Activated T-cell treated with anti-CD3 and anti-CD28 coated beads, Interleukin-2, amount 50 U/mL, for 4 hours (primary cell): ENCODE measurements at regions not wholly inside any gene's neighbourhood (a gene's known extent, or its start where the extent isn't known, plus 50 kb on each side); places are given as distances from the start of the nearest gene placed in this dataset.
"Not testable (repeated sequence)": the region's sequence is repeated elsewhere in the genome, so short reads cannot be mapped to it uniquely, and the experiment has no call there.

ENCODE experiments used
- ATAC-seq, 2 donors: fragments of 200-7000 bp; cut with Tn5 transposase; one replicate each; pipeline ENCODE4 v1.10.0; 2021
- DNase-seq: peaks from one replicate; pipeline ENCODE4 v3.0.0-alpha.2; 2020
- H3K27me3 Mint-ChIP-seq: one replicate; pipeline ENCODE4 v1.8.0; 2021; ENCODE audit warnings: low read depth, mixed read lengths
- H3K36me3 Mint-ChIP-seq: one replicate; pipeline ENCODE4 v1.8.0; 2022; ENCODE audit warnings: mixed read lengths; ENCODE audit not compliant: insufficient read depth
- H3K4me1 Mint-ChIP-seq: one replicate; pipeline ENCODE4 v1.8.0; 2021; ENCODE audit warnings: low read depth, mixed read lengths
- H3K4me3 Mint-ChIP-seq: one replicate; pipeline ENCODE4 v1.8.0; 2021; ENCODE audit warnings: mild to moderate bottlenecking, moderate library complexity, mixed read lengths
- H3K9me3 Mint-ChIP-seq: one replicate; pipeline ENCODE4 v1.8.0; 2021; ENCODE audit warnings: mixed read lengths

- H3K9me3 Mint-ChIP-seq = no peaks in the 10 kb centered on the region
- no peaks in the 10 kb centered on the region for H3K4me1 Mint-ChIP-seq
- no peak overlapping the region for H3K4me3 Mint-ChIP-seq
- no peaks in the 10 kb centered on the region for H3K36me3 Mint-ChIP-seq
- DNase-seq = no peak
- ATAC-seq = no peak
- no peaks in the 10 kb centered on the region for H3K27me3 Mint-ChIP-seq
Observed at GRCh38 chr5:15373151-15373550, 126.8 kb upstream of the FBXL7 start.

GRCh38 chr5:15371184-15371583 lies 128.8 kb upstream of the FBXL7 start:
- DNase-seq (no peak), ATAC-seq (no peak)
- no peak overlapping the region for H3K4me3 Mint-ChIP-seq
- H3K4me1 Mint-ChIP-seq = no peaks in the 10 kb centered on the region
- no peaks in the 10 kb centered on the region for H3K36me3 Mint-ChIP-seq
- H3K9me3 Mint-ChIP-seq = peaks cover 8% of the 10 kb centered on the region
- H3K27me3 Mint-ChIP-seq = no peaks in the 10 kb centered on the region

DNA sequence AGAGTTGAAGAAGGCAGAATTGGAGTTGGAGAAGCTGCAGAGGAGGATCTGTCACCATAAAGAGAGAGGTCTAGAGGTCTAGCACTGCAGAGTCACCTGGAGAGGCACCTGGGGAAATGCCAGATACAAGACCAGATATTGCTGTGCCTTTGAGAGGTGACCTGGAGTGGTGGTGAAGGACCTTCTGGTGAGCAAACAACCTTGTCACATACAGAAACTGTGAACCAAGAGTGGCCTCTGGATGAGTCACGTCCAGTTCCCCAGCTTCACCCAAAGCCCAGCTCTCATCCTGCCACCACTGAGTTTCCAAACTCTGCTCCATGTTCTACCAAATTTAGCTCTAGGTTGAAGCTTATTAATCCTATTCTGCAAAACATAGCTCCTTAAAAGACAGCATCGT lies 131.1 kb upstream of the FBXL7 start:
- H3K4me3 Mint-ChIP-seq = no peak overlapping the region
- no peaks in the 10 kb centered on the region for H3K4me1 Mint-ChIP-seq
- ATAC-seq = no peak
- no peaks in the 10 kb centered on the region for H3K27me3 Mint-ChIP-seq
- no peaks in the 10 kb centered on the region for H3K36me3 Mint-ChIP-seq
- peaks cover 8% of the 10 kb centered on the region for H3K9me3 Mint-ChIP-seq
- no peak for DNase-seq

GRCh38 chr5:15367489-15367888 lies 132.5 kb upstream of the FBXL7 start:
- DNase-seq (no peak), ATAC-seq (no peak)
- peaks cover 10% of the 10 kb centered on the region for H3K9me3 Mint-ChIP-seq
- no peaks in the 10 kb centered on the region for H3K27me3 Mint-ChIP-seq
- no peaks in the 10 kb centered on the region for H3K36me3 Mint-ChIP-seq
- H3K4me1 Mint-ChIP-seq = no peaks in the 10 kb centered on the region
- no peak overlapping the region for H3K4me3 Mint-ChIP-seq

- ATAC-seq (no peak), DNase-seq (no peak)
- peaks cover 13% of the 10 kb centered on the region for H3K9me3 Mint-ChIP-seq
- H3K27me3 Mint-ChIP-seq = no peaks in the 10 kb centered on the region
- H3K4me3 Mint-ChIP-seq = no peak overlapping the region
- no peaks in the 10 kb centered on the region for H3K4me1 Mint-ChIP-seq
- no peaks in the 10 kb centered on the region for H3K36me3 Mint-ChIP-seq
Observed at GRCh38 chr5:15366676-15367391, 133.1 kb upstream of the FBXL7 start.

- Mint-ChIP-seq H3K27me3 (no peaks in the 10 kb centered on the region), H3K4me3 (no peak overlapping the region), H3K4me1 (no peaks in the 10 kb centered on the region), H3K9me3 (peaks cover 16% of the 10 kb centered on the region), H3K36me3 (no peaks in the 10 kb centered on the region)
- ATAC-seq = no peak
- DNase-seq = no peak
Observed at GRCh38 chr5:15365070-15365469, 134.9 kb upstream of the FBXL7 start.

GRCh38 chr5:15363601-15364000 lies 136.4 kb upstream of the FBXL7 start:
- Mint-ChIP-seq H3K27me3 (no peaks in the 10 kb centered on the region), H3K4me1 (no peaks in the 10 kb centered on the region), H3K4me3 (no peak overlapping the region), H3K36me3 (no peaks in the 10 kb centered on the region), H3K9me3 (peaks cover 18% of the 10 kb centered on the region)
- DNase-seq (no peak), ATAC-seq (no peak)

GRCh38 chr5:15357092-15357453 lies 142.9 kb upstream of the FBXL7 start:
- not testable (repeated sequence) for H3K27me3 Mint-ChIP-seq, H3K4me1 Mint-ChIP-seq, DNase-seq, H3K36me3 Mint-ChIP-seq, ATAC-seq, H3K4me3 Mint-ChIP-seq
- peaks cover 15% of the 10 kb centered on the region for H3K9me3 Mint-ChIP-seq

GRCh38 chr5:15356308-15357091 lies 143.5 kb upstream of the FBXL7 start:
- not testable (repeated sequence) for H3K4me1 Mint-ChIP-seq, ATAC-seq, DNase-seq, H3K4me3 Mint-ChIP-seq, H3K27me3 Mint-ChIP-seq, H3K36me3 Mint-ChIP-seq
- H3K9me3 Mint-ChIP-seq = peaks cover 15% of the 10 kb centered on the region

DNA sequence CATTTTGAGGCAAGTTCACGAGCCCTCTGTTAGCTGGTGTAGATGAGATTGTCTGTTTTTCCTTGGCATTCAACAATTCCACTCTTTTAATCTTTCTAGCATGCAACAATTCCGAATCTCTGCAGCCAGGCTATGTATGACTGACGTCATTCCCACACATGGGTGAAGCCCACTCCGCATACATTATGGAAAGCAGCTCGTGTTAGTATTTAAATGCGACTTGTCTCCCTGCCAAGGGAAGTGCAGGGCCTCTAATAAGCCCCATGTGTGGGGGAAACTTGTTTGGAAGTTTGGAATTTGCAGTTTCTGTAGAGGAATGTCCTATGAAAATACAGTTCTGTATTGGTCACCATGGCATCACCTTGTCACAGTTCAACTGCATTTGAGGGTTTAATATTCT lies 146.0 kb upstream of the FBXL7 start:
- no peak overlapping the region for H3K4me3 Mint-ChIP-seq
- no peaks in the 10 kb centered on the region for H3K4me1 Mint-ChIP-seq
- no peaks in the 10 kb centered on the region for H3K27me3 Mint-ChIP-seq
- H3K36me3 Mint-ChIP-seq = no peaks in the 10 kb centered on the region
- peaks cover 10% of the 10 kb centered on the region for H3K9me3 Mint-ChIP-seq
- ATAC-seq (no peak), DNase-seq (no peak)

GRCh38 chr5:15353086-15353645 lies 146.8 kb upstream of the FBXL7 start:
- Mint-ChIP-seq H3K4me1 (no peaks in the 10 kb centered on the region), H3K27me3 (no peaks in the 10 kb centered on the region), H3K9me3 (peaks cover 10% of the 10 kb centered on the region), H3K36me3 (no peaks in the 10 kb centered on the region), H3K4me3 (no peak overlapping the region)
- ATAC-seq (no peak), DNase-seq (no peak)

DNA sequence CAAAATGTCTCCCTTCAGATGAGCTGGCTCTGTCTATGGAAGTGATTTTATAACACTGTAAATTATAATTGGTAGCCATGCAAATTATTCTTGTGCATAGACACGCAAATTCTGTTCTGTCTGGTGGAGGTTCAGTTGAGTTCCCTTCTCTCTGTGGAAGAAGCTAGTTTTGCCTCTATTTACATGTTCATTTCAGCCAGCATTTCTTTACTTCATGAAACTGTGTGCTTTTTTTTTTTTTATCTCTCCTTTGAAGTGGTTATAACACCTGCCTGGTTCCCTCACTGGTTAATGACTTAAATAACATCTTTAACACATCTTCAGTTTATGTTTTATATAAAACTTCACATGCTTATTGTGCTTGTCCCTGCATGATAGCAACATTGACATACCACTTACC lies 149.4 kb upstream of the FBXL7 start:
- Mint-ChIP-seq H3K9me3 (peaks cover 3% of the 10 kb centered on the region), H3K4me1 (no peaks in the 10 kb centered on the region), H3K36me3 (no peaks in the 10 kb centered on the region), H3K4me3 (no peak overlapping the region), H3K27me3 (no peaks in the 10 kb centered on the region)
- ATAC-seq (no peak), DNase-seq (no peak)

DNA sequence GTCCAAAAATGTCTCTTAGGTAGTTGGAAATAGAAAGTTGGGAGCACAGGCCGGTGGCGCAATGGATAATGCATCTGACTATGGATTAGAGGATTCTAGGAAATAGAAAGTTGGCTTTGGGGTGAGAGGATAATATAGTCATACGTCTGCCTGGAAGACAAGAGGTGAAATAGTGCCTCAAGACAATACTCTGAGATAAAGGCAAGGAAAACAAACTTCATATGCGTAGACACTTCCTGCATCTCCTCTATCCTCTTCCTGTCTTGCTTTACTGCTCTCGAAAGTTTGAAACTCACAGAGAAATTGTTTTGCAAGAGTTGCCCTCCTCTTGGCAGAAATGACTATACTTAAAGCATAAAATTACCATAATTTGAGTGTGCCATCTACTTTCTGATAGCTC lies 153.2 kb upstream of the FBXL7 start:
- no peaks in the 10 kb centered on the region for H3K4me1 Mint-ChIP-seq
- DNase-seq (no peak), ATAC-seq (no peak)
- H3K27me3 Mint-ChIP-seq = no peaks in the 10 kb centered on the region
- H3K4me3 Mint-ChIP-seq = no peak overlapping the region
- no peaks in the 10 kb centered on the region for H3K36me3 Mint-ChIP-seq
- peaks cover 4% of the 10 kb centered on the region for H3K9me3 Mint-ChIP-seq

GRCh38 chr5:15344954-15345353 lies 155.0 kb upstream of the FBXL7 start:
- ATAC-seq = no peak
- Mint-ChIP-seq H3K9me3 (peaks cover 7% of the 10 kb centered on the region), H3K4me1 (no peaks in the 10 kb centered on the region), H3K36me3 (no peaks in the 10 kb centered on the region), H3K27me3 (no peaks in the 10 kb centered on the region), H3K4me3 (no peak overlapping the region)
- DNase-seq = no peak

DNA sequence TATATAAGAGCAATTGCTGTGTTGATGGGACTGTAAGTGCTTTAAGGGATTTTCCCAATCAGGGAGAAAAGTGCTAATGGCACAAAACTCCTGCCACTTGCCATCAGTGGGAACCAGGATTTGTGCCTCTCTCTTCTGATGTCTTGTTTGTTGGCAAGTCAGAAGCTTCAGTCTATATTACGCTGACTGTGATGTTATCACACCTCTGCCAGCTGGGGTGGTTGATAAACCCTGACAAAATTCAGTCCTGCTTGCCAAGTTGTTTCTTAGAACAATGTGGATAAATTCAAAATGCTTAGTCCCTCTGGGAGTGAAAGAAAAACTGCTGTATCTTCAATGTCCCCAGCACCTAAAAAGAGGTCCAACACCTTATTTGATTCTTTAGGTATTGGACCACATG lies 161.4 kb upstream of the FBXL7 start:
- H3K9me3 Mint-ChIP-seq = peaks cover 7% of the 10 kb centered on the region
- DNase-seq = no peak
- no peaks in the 10 kb centered on the region for H3K4me1 Mint-ChIP-seq
- no peak for ATAC-seq
- H3K27me3 Mint-ChIP-seq = no peaks in the 10 kb centered on the region
- no peaks in the 10 kb centered on the region for H3K36me3 Mint-ChIP-seq
- no peak overlapping the region for H3K4me3 Mint-ChIP-seq
